GM12875 (cell line): ENCODE measurements at regions not wholly inside any gene's neighbourhood (a gene's known extent, or its start where the extent isn't known, plus 50 kb on each side); places are given as distances from the start of the nearest gene placed in this dataset.

Source experiments
- H3K4me3 ChIP-seq: one replicate; pipeline ENCODE4 v1.5.1; 2011; ENCODE audit warnings: low read depth, low read length, control low read depth
- CTCF ChIP-seq: IDR thresholded peaks from 2 replicates; pipeline ENCODE4 v1.5.1; 2011; ENCODE audit warnings: low read depth, mild to moderate bottlenecking, control low read depth, inconsistent platforms, low read length, moderate library complexity, borderline replicate concordance; ENCODE audit not compliant: insufficient read depth

DNA sequence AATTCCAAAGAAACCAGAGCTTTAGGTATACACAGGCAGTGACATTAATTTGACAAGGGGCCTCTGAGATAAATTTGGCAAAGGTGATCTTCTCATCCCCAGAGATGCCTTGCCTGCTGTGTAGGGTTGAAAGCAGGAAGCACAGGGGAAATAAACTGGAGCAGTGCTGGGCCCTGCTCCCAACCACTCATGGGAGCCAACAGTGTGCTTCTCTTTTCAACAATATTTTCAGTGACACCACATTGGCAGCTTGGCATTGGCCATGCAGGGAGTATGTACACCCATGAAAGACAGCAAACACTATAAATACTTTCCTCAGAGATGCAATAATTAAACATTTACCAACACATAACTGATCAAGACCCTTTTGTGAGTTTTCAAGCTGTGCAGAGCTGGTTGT lies 90.7 kb upstream of the F13A1 start:
- no peak for TF ChIP-seq CTCF
- no peak overlapping the region for H3K4me3 ChIP-seq

DNA sequence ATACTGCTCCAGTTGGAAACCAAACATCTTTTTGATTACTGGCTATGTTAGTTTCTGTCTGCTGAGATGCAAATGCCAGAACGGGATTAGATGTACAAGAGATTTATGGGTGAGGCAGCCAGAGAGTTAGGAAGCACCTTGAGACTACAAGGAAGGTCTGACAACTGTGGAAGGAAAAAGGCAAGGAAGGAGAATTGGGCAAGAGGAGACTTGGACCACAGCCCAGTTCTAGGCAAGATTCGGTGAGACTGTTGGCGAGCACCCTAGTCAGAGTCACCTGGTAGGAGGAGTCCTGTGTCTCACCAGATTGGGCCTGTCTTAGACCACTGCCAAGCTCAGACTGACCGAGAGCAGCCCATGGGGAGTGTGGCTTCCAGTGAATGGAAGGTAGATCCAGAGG lies 91.8 kb upstream of the F13A1 start:
- H3K4me3 ChIP-seq = no peak overlapping the region
- no peak for TF ChIP-seq CTCF

GRCh38 chr6:6412700-6413099 lies 92.2 kb upstream of the F13A1 start:
- TF ChIP-seq CTCF = no peak
- no peak overlapping the region for H3K4me3 ChIP-seq

DNA sequence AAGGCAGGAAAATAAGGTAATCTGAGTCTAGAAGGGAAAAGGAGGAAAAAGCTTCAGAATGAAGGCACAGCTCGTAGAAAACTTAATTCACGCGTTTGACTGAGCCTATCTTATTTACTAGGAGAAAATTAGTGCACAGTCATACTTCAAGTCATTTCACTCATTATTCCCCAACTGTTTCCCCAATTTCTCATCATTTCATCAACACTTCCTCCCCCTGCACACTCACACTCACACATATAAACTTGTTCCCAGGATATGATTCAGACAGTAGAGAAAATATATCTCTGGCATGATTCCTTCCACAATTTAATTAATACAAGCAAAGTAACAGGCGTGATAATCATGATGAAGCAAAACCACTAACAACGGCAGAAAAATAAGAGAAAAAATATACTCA lies 94.5 kb upstream of the F13A1 start:
- TF ChIP-seq CTCF = no peak
- no peak overlapping the region for H3K4me3 ChIP-seq

DNA sequence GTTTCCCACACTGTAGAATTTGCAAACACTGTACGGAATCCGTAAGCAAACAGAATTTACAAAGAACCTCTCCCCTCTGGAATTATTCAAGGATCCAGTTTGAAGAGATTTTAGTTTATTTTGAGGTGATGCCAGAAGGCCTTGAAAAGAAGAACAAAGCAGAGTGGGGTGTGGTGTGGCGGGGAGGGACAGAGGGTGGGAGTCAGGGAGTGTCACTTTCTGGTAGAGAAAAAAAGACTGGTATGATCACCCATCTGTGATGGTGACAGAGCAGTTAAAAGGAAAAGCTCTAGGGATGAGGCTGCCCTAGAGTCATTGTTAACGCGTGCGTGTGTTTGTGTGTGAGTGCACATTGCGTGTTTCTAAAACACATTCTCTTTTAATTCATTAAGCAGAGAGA lies 97.0 kb upstream of the F13A1 start:
- TF ChIP-seq CTCF = no peak
- H3K4me3 ChIP-seq = no peak overlapping the region

- TF ChIP-seq CTCF = no peak
- no peak overlapping the region for H3K4me3 ChIP-seq
Measured at GRCh38 chr6:6418421-6418820, 98.0 kb upstream of the F13A1 start.

GRCh38 chr6:6420107-6420506 lies 99.6 kb upstream of the F13A1 start:
- no peak for TF ChIP-seq CTCF
- no peak overlapping the region for H3K4me3 ChIP-seq
